GM23248 (cell line): ENCODE measurements at regions not wholly inside any gene's neighbourhood (a gene's known extent, or its start where the extent isn't known, plus 50 kb on each side); places are given as distances from the start of the nearest gene placed in this dataset.

Experiments used
- EZH2 ChIP-seq: fragments of 200-600 bp; sonication (generic); IDR thresholded peaks from 2 replicates; pipeline ENCODE4 v1.6.1; 2018; ENCODE audit warnings: antibody characterized with exemption, mild to moderate bottlenecking; ENCODE audit not compliant: insufficient read depth, poor library complexity, severe bottlenecking
- EZH2phosphoT487 ChIP-seq: fragments of 200-600 bp; sonication (generic); IDR thresholded peaks from 2 replicates; pipeline ENCODE4 v1.6.1; 2018; ENCODE audit warnings: antibody characterized with exemption, moderate library complexity, mild to moderate bottlenecking, low read depth; ENCODE audit not compliant: insufficient read depth

DNA sequence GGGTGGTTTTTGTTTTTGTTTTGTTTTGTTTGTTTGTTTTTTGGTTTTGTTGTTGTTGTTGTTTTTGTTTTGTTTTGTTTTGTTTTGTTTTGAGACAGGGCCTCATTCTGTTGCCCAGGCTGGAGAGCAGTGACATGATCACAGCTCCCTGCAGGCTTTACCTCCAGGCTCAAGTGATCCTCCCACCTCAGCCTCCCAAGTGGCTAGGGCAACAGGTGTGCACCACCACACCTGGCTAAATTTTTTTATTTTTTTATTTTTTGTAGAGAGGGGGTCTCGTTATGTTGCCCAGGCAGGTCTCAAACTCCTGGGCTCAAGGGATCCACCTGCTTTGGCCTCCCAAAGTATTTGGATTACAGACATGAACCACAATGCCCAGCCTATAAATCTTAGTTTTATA is 115.9 kb upstream of the NFE2L3 start:
- TF ChIP-seq EZH2 = no peak
- no peak for TF ChIP-seq EZH2phosphoT487
